H9 (cell line): ENCODE measurements at regions not wholly inside any gene's neighbourhood (a gene's known extent, or its start where the extent isn't known, plus 50 kb on each side); places are given as distances from the start of the nearest gene placed in this dataset.

Experiments
- DNase-seq: peaks from one replicate; pipeline ENCODE4 v3.0.0-alpha.2; 2017
- H2AFZ ChIP-seq: one replicate; pipeline ENCODE4 v1.6.1; 2013; ENCODE audit warnings: mild to moderate bottlenecking, low read length, control low read depth, moderate library complexity
- H2AK5ac ChIP-seq: 2 replicates; pipeline ENCODE4 v1.6.1; 2013; ENCODE audit warnings: low read length, control low read depth, mixed read lengths; ENCODE audit not compliant: insufficient read length
- H2BK120ac ChIP-seq: one replicate; pipeline ENCODE4 v1.6.1; 2013; ENCODE audit warnings: low read depth, mild to moderate bottlenecking, low read length, control low read depth, inconsistent platforms; ENCODE audit not compliant: poor library complexity, severe bottlenecking
- H2BK12ac ChIP-seq: 2 replicates; pipeline ENCODE4 v1.6.1; 2013; ENCODE audit warnings: low read length, control low read depth, mixed read lengths, low read depth; ENCODE audit not compliant: insufficient read length
- H2BK15ac ChIP-seq: 2 replicates; pipeline ENCODE4 v1.6.1; 2013; ENCODE audit warnings: low read depth, low read length, control low read depth
- H2BK20ac ChIP-seq: one replicate; pipeline ENCODE4 v1.6.1; 2013; ENCODE audit warnings: low read depth, mild to moderate bottlenecking, low read length, control low read depth, inconsistent platforms; ENCODE audit not compliant: poor library complexity, severe bottlenecking
- H2BK5ac ChIP-seq: 2 replicates; pipeline ENCODE4 v1.6.1; 2013; ENCODE audit warnings: low read length, control low read depth, mixed read lengths; ENCODE audit not compliant: insufficient read length
- H3K14ac ChIP-seq: 2 replicates; pipeline ENCODE4 v1.6.1; 2013; ENCODE audit warnings: low read length, control low read depth; ENCODE audit not compliant: insufficient read depth
- H3K18ac ChIP-seq: 2 replicates; pipeline ENCODE4 v1.6.1; 2013; ENCODE audit warnings: low read depth, mild to moderate bottlenecking, mixed read lengths, low read length, control low read depth; ENCODE audit not compliant: insufficient read length
- H3K23ac ChIP-seq: 2 replicates; pipeline ENCODE4 v1.6.1; 2013; ENCODE audit warnings: low read length, control low read depth, mixed read lengths, low read depth; ENCODE audit not compliant: insufficient read length
- H3K23me2 ChIP-seq: 2 replicates; pipeline ENCODE4 v1.6.1; 2013; ENCODE audit warnings: low read depth, mild to moderate bottlenecking, mixed read lengths, low read length, control low read depth; ENCODE audit not compliant: insufficient read length, poor library complexity, severe bottlenecking
- H3K27ac ChIP-seq: 2 replicates; pipeline ENCODE4 v1.5.1; 2013; ENCODE audit warnings: low read length, control low read depth, mixed read lengths, low read depth; ENCODE audit not compliant: insufficient read length
- H3K27me3 ChIP-seq: 2 replicates; pipeline ENCODE4 v1.6.1; 2013; ENCODE audit warnings: low read length, control low read depth, inconsistent platforms; ENCODE audit not compliant: insufficient read depth
- H3K4ac ChIP-seq: 2 replicates; pipeline ENCODE4 v1.6.1; 2013; ENCODE audit warnings: low read depth, mild to moderate bottlenecking, control low read depth, inconsistent platforms, low read length, moderate library complexity
- H3K4me1 ChIP-seq: 2 replicates; pipeline ENCODE4 v1.6.1; 2013; ENCODE audit warnings: low read length, control low read depth, inconsistent platforms; ENCODE audit not compliant: insufficient read depth
- H3K4me2 ChIP-seq: 2 replicates; pipeline ENCODE4 v1.6.1; 2013; ENCODE audit warnings: low read length, control low read depth, mixed read lengths; ENCODE audit not compliant: insufficient read length, insufficient read depth
- H3K56ac ChIP-seq: 2 replicates; pipeline ENCODE4 v1.6.1; 2013; ENCODE audit warnings: low read depth, mild to moderate bottlenecking, mixed read lengths, low read length, control low read depth; ENCODE audit not compliant: insufficient read length
- H3K79me1 ChIP-seq: 2 replicates; pipeline ENCODE4 v1.6.1; 2013; ENCODE audit warnings: low read depth, mild to moderate bottlenecking, moderate library complexity, low read length, control low read depth, inconsistent platforms; ENCODE audit not compliant: insufficient read depth, poor library complexity, severe bottlenecking
- H3K79me2 ChIP-seq: 2 replicates; pipeline ENCODE4 v1.6.1; 2013; ENCODE audit warnings: low read length, control low read depth, inconsistent platforms; ENCODE audit not compliant: insufficient read depth
- H3K9ac ChIP-seq: 2 replicates; pipeline ENCODE4 v1.6.1; 2013; ENCODE audit warnings: low read length, control low read depth, mixed read lengths; ENCODE audit not compliant: insufficient read length; ENCODE audit errors: extremely low read depth
- H3K9me3 ChIP-seq: one replicate; pipeline ENCODE4 v1.6.1; 2013; ENCODE audit warnings: low read depth, low read length, inconsistent platforms; ENCODE audit not compliant: control insufficient read depth
- H3T11ph ChIP-seq: one replicate; pipeline ENCODE4 v1.6.1; 2013; ENCODE audit warnings: mild to moderate bottlenecking, low read length, control low read depth, inconsistent platforms
- H4K20me1 ChIP-seq: one replicate; pipeline ENCODE4 v1.6.1; 2013; ENCODE audit not compliant: control insufficient read depth, insufficient read length, insufficient read depth
- H4K5ac ChIP-seq: 2 replicates; pipeline ENCODE4 v1.6.1; 2013; ENCODE audit warnings: low read depth, mild to moderate bottlenecking, mixed read lengths, low read length, control low read depth; ENCODE audit not compliant: insufficient read length
- H4K8ac ChIP-seq: replicated peaks from 2 replicates; pipeline ENCODE4 v1.6.1; 2013; ENCODE audit warnings: low read length, control low read depth, mixed read lengths, low read depth; ENCODE audit not compliant: insufficient read length
- H4K91ac ChIP-seq: 2 replicates; pipeline ENCODE4 v1.6.1; 2013; ENCODE audit warnings: low read depth, mild to moderate bottlenecking, moderate library complexity, mixed read lengths, low read length, control low read depth; ENCODE audit not compliant: insufficient read length
- H3K27ac Mint-ChIP-seq, 3 experiments: 2 replicates in 2 of 3; 3 replicates in 1 of 3; pipeline ENCODE4 v1.8.0; 2020 to 2021; ENCODE audit warnings: mixed read lengths in 3 of 3, mild to moderate bottlenecking in 1 of 3, moderate library complexity in 1 of 3
- H3K27me3 Mint-ChIP-seq: 2 replicates; pipeline ENCODE4 v1.8.0; 2021; ENCODE audit warnings: low read depth, mild to moderate bottlenecking, moderate library complexity, mixed read lengths
- H3K36me3 Mint-ChIP-seq, 3 experiments: 2 replicates in 2 of 3; 3 replicates in 1 of 3; pipeline ENCODE4 v1.8.0; 2020 to 2021; ENCODE audit warnings: low read depth in 3 of 3, mixed read lengths in 3 of 3; ENCODE audit not compliant: insufficient read depth in 1 of 3
- H3K4me1 Mint-ChIP-seq, 2 experiments: 2 replicates each; pipeline ENCODE4 v1.8.0; 2020; ENCODE audit warnings: mixed read lengths in 2 of 2
- H3K4me3 Mint-ChIP-seq, 2 experiments: 2 replicates in 1 of 2; 3 replicates in 1 of 2; pipeline ENCODE4 v1.8.0; 2020 to 2021; ENCODE audit warnings: mild to moderate bottlenecking in 2 of 2, mixed read lengths in 2 of 2, moderate library complexity in 1 of 2
- H3K9me3 Mint-ChIP-seq, 2 experiments: 2 replicates in 1 of 2; 3 replicates in 1 of 2; pipeline ENCODE4 v1.8.0; 2020; ENCODE audit warnings: mild to moderate bottlenecking in 2 of 2, mixed read lengths in 2 of 2, moderate library complexity in 1 of 2
- WGBS: extraction: QIAGEN DNeasy Blood & Tissue Kit; methylation state at CpG from one replicate; pipeline ENCODE4 v1.1.7; 2013; ENCODE audit warnings: missing lambda C conversion rate, low lambda C conversion rate, mixed read lengths; ENCODE audit not compliant: insufficient read length; ENCODE audit errors: extremely low coverage; 5-methylcytosine and 5-hydroxymethylcytosine counted together
- TF ChIP-seq, protein P1 (sequence below): fragments of 200-600 bp; sonication (generic); conservative IDR thresholded peaks from 3 replicates; pipeline ENCODE4 v1.8.0; 2021; ENCODE audit warnings: antibody characterized with exemption, mild to moderate bottlenecking

DNA sequence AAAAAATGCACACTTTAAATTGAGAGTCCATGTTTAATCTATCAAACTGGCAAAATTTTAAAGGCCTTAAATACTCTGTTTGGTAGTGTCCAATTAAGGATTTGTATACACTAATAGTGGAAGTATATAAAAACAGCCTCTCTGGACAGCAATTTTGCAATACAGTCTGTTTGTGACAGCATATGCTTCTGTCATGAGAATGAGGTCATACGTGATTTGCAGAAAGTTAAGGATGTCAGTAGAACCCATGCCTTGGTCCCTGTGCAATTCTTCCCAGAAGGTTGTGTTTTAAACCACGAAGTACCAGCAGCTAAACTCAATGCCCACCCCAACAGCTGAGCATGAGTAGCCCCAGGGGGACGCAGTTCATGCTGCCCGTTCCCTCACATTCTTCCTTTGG lies 78.4 kb downstream of the AIPL1 start:
- H4K5ac ChIP-seq: no peak overlapping the region
- Mint-ChIP-seq H3K4me1 (0 out of 4 replicates have a peak, but pooled peaks cover 0 to 3% of the 10 kb centered on the region in 2 experiments), H3K27ac (no peak overlapping the region), H3K4me3 (no peak overlapping the region), H3K9me3 (no peaks in the 10 kb centered on the region), H3K27me3 (no peaks in the 10 kb centered on the region), H3K36me3 (no peaks in the 10 kb centered on the region)
- no peak overlapping the region for H3K23ac ChIP-seq
- H4K20me1 ChIP-seq: no peaks in the 10 kb centered on the region
- no peaks in the 10 kb centered on the region for H3K79me1 ChIP-seq
- no peak for DNase-seq
- H3K4me2 ChIP-seq: no peak overlapping the region
- H3K79me2 ChIP-seq: no peaks in the 10 kb centered on the region
- no peak overlapping the region for H2BK12ac ChIP-seq
- H3T11ph ChIP-seq: no peak overlapping the region
- H2AFZ ChIP-seq: no peak overlapping the region
- H2BK120ac ChIP-seq: no peak overlapping the region
- H4K91ac ChIP-seq: no peak overlapping the region
- H2BK15ac ChIP-seq: no peak overlapping the region
- WGBS: no CpG with 5 or more reads among the region's 4 CpGs
- no peak overlapping the region for H3K27ac ChIP-seq
- TF ChIP-seq, protein P1, sequence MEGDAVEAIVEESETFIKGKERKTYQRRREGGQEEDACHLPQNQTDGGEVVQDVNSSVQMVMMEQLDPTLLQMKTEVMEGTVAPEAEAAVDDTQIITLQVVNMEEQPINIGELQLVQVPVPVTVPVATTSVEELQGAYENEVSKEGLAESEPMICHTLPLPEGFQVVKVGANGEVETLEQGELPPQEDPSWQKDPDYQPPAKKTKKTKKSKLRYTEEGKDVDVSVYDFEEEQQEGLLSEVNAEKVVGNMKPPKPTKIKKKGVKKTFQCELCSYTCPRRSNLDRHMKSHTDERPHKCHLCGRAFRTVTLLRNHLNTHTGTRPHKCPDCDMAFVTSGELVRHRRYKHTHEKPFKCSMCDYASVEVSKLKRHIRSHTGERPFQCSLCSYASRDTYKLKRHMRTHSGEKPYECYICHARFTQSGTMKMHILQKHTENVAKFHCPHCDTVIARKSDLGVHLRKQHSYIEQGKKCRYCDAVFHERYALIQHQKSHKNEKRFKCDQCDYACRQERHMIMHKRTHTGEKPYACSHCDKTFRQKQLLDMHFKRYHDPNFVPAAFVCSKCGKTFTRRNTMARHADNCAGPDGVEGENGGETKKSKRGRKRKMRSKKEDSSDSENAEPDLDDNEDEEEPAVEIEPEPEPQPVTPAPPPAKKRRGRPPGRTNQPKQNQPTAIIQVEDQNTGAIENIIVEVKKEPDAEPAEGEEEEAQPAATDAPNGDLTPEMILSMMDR: no peak
- H2BK5ac ChIP-seq: no peak overlapping the region
- H3K9ac ChIP-seq: no peak overlapping the region
- no peak overlapping the region for H2BK20ac ChIP-seq
- no peak overlapping the region for H3K14ac ChIP-seq
- no peaks in the 10 kb centered on the region for H3K27me3 ChIP-seq
- no peak overlapping the region for H4K8ac ChIP-seq
- no peaks in the 10 kb centered on the region for H3K23me2 ChIP-seq
- H3K4me1 ChIP-seq: no peaks in the 10 kb centered on the region
- H3K4ac ChIP-seq: no peak overlapping the region
- no peak overlapping the region for H3K18ac ChIP-seq
- no peak overlapping the region for H2AK5ac ChIP-seq
- no peaks in the 10 kb centered on the region for H3K9me3 ChIP-seq
- H3K56ac ChIP-seq: no peak overlapping the region
